ENCODE measurements at regions not wholly inside any gene's neighbourhood (a gene's known extent, or its start where the extent isn't known, plus 50 kb on each side); places are given as distances from the start of the nearest gene placed in this dataset.
"Not testable (repeated sequence)": the region's sequence is repeated elsewhere in the genome, so short reads cannot be mapped to it uniquely, and the experiment has no call there.

GRCh38 chr14:105761345-105761740 lies 235.0 kb downstream of the TMEM121 start:
- not testable (repeated sequence) for H3K36me3 ChIP-seq (ENCODE audit: insufficient read depth, low read length); H3K27me3 ChIP-seq (ENCODE audit: insufficient read depth, low read length); H2AFZ ChIP-seq (ENCODE audit: low read depth, low read length); H3K9me3 ChIP-seq (ENCODE audit: low read length); H3K4me3 ChIP-seq (ENCODE audit: low read length); H3K4me1 ChIP-seq (ENCODE audit: insufficient read depth, low read length)

GRCh38 chr14:105761842-105762241 lies 235.5 kb downstream of the TMEM121 start:
- H3K4me1 ChIP-seq (ENCODE audit: insufficient read depth, low read length), result no peaks in the 10 kb centered on the region
- H3K36me3 ChIP-seq (ENCODE audit: insufficient read depth, low read length), result no peaks in the 10 kb centered on the region
- no peak overlapping the region for H2AFZ ChIP-seq (ENCODE audit: low read depth, low read length)
- H3K27me3 ChIP-seq (ENCODE audit: insufficient read depth, low read length), result peaks cover 8% of the 10 kb centered on the region
- H3K4me3 ChIP-seq (ENCODE audit: low read length), result no peak overlapping the region
- no peaks in the 10 kb centered on the region for H3K9me3 ChIP-seq (ENCODE audit: low read length)

GRCh38 chr14:105762262-105762661 lies 235.9 kb downstream of the TMEM121 start:
- not testable (repeated sequence) for H3K27me3 ChIP-seq (ENCODE audit: insufficient read depth, low read length); H3K9me3 ChIP-seq (ENCODE audit: low read length); H3K4me1 ChIP-seq (ENCODE audit: insufficient read depth, low read length); H3K4me3 ChIP-seq (ENCODE audit: low read length); H2AFZ ChIP-seq (ENCODE audit: low read depth, low read length); H3K36me3 ChIP-seq (ENCODE audit: insufficient read depth, low read length)

GRCh38 chr14:105764254-105764901 lies 238.0 kb downstream of the TMEM121 start:
- H3K4me3 ChIP-seq (ENCODE audit: low read length); H3K36me3 ChIP-seq (ENCODE audit: insufficient read depth, low read length); H3K4me1 ChIP-seq (ENCODE audit: insufficient read depth, low read length); H3K9me3 ChIP-seq (ENCODE audit: low read length); H2AFZ ChIP-seq (ENCODE audit: low read depth, low read length): not testable (repeated sequence)
- H3K27me3 ChIP-seq (ENCODE audit: insufficient read depth, low read length), result peaks cover 17% of the 10 kb centered on the region

GRCh38 chr14:105765072-105765825 lies 238.9 kb downstream of the TMEM121 start:
- H2AFZ ChIP-seq (ENCODE audit: low read depth, low read length); H3K36me3 ChIP-seq (ENCODE audit: insufficient read depth, low read length); H3K4me1 ChIP-seq (ENCODE audit: insufficient read depth, low read length); H3K4me3 ChIP-seq (ENCODE audit: low read length); H3K9me3 ChIP-seq (ENCODE audit: low read length): not testable (repeated sequence)
- H3K27me3 ChIP-seq (ENCODE audit: insufficient read depth, low read length), result peaks cover 21% of the 10 kb centered on the region

- no peaks in the 10 kb centered on the region for H3K9me3 ChIP-seq (ENCODE audit: low read length)
- no peak overlapping the region for H2AFZ ChIP-seq (ENCODE audit: low read depth, low read length)
- no peak overlapping the region for H3K4me3 ChIP-seq (ENCODE audit: low read length)
- H3K4me1 ChIP-seq (ENCODE audit: insufficient read depth, low read length), result no peaks in the 10 kb centered on the region
- H3K27me3 ChIP-seq (ENCODE audit: insufficient read depth, low read length), result peaks cover 21% of the 10 kb centered on the region
- H3K36me3 ChIP-seq (ENCODE audit: insufficient read depth, low read length), result no peaks in the 10 kb centered on the region
Observed at GRCh38 chr14:105765893-105766614, 239.7 kb downstream of the TMEM121 start.

- Histone ChIP-seq H3K4me1 (ENCODE audit: insufficient read depth, low read length) (no peaks in the 10 kb centered on the region), H3K9me3 (ENCODE audit: low read length) (no peaks in the 10 kb centered on the region), H3K4me3 (ENCODE audit: low read length) (no peak overlapping the region), H3K27me3 (ENCODE audit: insufficient read depth, low read length) (peaks cover 21% of the 10 kb centered on the region), H2AFZ (ENCODE audit: low read depth, low read length) (no peak overlapping the region), H3K36me3 (ENCODE audit: insufficient read depth, low read length) (no peaks in the 10 kb centered on the region)
Observed at GRCh38 chr14:105767315-105767714, 240.9 kb downstream of the TMEM121 start.

GRCh38 chr14:105768039-105768438 lies 241.7 kb downstream of the TMEM121 start:
- H3K4me1 ChIP-seq (ENCODE audit: insufficient read depth, low read length); H2AFZ ChIP-seq (ENCODE audit: low read depth, low read length); H3K36me3 ChIP-seq (ENCODE audit: insufficient read depth, low read length); H3K9me3 ChIP-seq (ENCODE audit: low read length); H3K4me3 ChIP-seq (ENCODE audit: low read length): not testable (repeated sequence)
- H3K27me3 ChIP-seq (ENCODE audit: insufficient read depth, low read length), result peaks cover 23% of the 10 kb centered on the region

GRCh38 chr14:105769061-105769730 lies 242.8 kb downstream of the TMEM121 start:
- peaks cover 26% of the 10 kb centered on the region for H3K27me3 ChIP-seq (ENCODE audit: insufficient read depth, low read length)
- not testable (repeated sequence) for H3K9me3 ChIP-seq (ENCODE audit: low read length); H3K4me1 ChIP-seq (ENCODE audit: insufficient read depth, low read length); H2AFZ ChIP-seq (ENCODE audit: low read depth, low read length); H3K4me3 ChIP-seq (ENCODE audit: low read length); H3K36me3 ChIP-seq (ENCODE audit: insufficient read depth, low read length)

GRCh38 chr14:105770619-105771216 lies 244.3 kb downstream of the TMEM121 start:
- not testable (repeated sequence) for H2AFZ ChIP-seq (ENCODE audit: low read depth, low read length); H3K36me3 ChIP-seq (ENCODE audit: insufficient read depth, low read length); H3K9me3 ChIP-seq (ENCODE audit: low read length); H3K4me3 ChIP-seq (ENCODE audit: low read length); H3K4me1 ChIP-seq (ENCODE audit: insufficient read depth, low read length)
- H3K27me3 ChIP-seq (ENCODE audit: insufficient read depth, low read length), result peaks cover 29% of the 10 kb centered on the region

GRCh38 chr14:105771261-105772226 lies 245.2 kb downstream of the TMEM121 start:
- not testable (repeated sequence) for H3K4me1 ChIP-seq (ENCODE audit: insufficient read depth, low read length); H3K4me3 ChIP-seq (ENCODE audit: low read length); H2AFZ ChIP-seq (ENCODE audit: low read depth, low read length); H3K36me3 ChIP-seq (ENCODE audit: insufficient read depth, low read length); H3K9me3 ChIP-seq (ENCODE audit: low read length)
- peaks cover 23% of the 10 kb centered on the region for H3K27me3 ChIP-seq (ENCODE audit: insufficient read depth, low read length)

GRCh38 chr14:105772710-105773250 lies 246.4 kb downstream of the TMEM121 start:
- H3K4me1 ChIP-seq (ENCODE audit: insufficient read depth, low read length); H3K4me3 ChIP-seq (ENCODE audit: low read length): not testable (repeated sequence)
- H3K27me3 ChIP-seq (ENCODE audit: insufficient read depth, low read length), result peaks cover 17% of the 10 kb centered on the region

More at GRCh38 chr14:105772710-105773250, 246.4 kb downstream of the TMEM121 start:
- H3K36me3 ChIP-seq (ENCODE audit: insufficient read depth, low read length); H2AFZ ChIP-seq (ENCODE audit: low read depth, low read length); H3K9me3 ChIP-seq (ENCODE audit: low read length): not testable (repeated sequence)

Measured in neuron (in vitro differentiated cells).